ENCODE measurements at regions not wholly inside any gene's neighbourhood (a gene's known extent, or its start where the extent isn't known, plus 50 kb on each side); places are given as distances from the start of the nearest gene placed in this dataset.

DNA sequence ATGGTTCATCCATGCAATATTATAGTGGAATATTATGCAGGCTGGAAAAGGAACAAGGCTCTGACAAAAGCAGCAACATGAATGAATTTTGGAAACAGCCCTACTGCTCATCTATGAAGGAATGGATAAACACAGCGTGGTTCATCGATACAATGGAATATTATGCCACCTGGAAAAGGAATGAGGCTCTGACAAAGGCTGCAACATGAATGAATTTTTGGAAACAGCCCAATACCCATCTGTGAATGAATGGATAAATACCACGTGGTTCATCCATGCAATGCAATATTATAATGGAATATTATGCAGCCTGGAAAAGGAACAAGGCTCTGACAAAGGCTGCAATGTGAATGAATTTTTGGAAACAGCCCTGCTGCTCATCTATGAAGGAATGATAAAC lies 160.4 kb downstream of the CRLF2 start:
- Histone ChIP-seq H3K79me2 (ENCODE audit: control insufficient read depth, insufficient read depth, low read length) (no peaks in the 10 kb centered on the region), H3K4me1 (ENCODE audit: control insufficient read depth, insufficient read depth, low read length) (no peaks in the 10 kb centered on the region), H3K9ac (ENCODE audit: control insufficient read depth, insufficient read depth, low read length) (no peak overlapping the region), H3K36me3 (ENCODE audit: control insufficient read depth in 2 of 2, insufficient read depth in 2 of 2, low read length in 1 of 2) (no peaks in the 10 kb centered on the region), H3K9me3 (replicated peaks; ENCODE audit: control insufficient read depth, insufficient read depth, low read length) (peaks cover 8% of the 10 kb centered on the region), H3K4me3 (no peak overlapping the region), H3K27me3 (replicated peaks in 1 of 2; ENCODE audit: control insufficient read depth in 2 of 2, insufficient read depth in 2 of 2, low read length in 1 of 2) (no peaks in the 10 kb centered on the region), H3K27ac (ENCODE audit: control insufficient read depth, insufficient read depth) (no peak overlapping the region), H4K20me1 (ENCODE audit: control insufficient read depth, insufficient read depth) (no peaks in the 10 kb centered on the region), H2AFZ (ENCODE audit: control insufficient read depth, low read depth, low read length) (no peak overlapping the region), H3K4me2 (ENCODE audit: control insufficient read depth, insufficient read depth) (no peak overlapping the region)
- in situ Hi-C loops (cut with MboI), result no loop called here
- ChIA-PET RAD21 (ENCODE audit: unreplicated experiment) (no interaction called here), CTCF (no interaction called here), POLR2A (no interaction called here), SMC1A (ENCODE audit: uncharacterized antibody, unreplicated experiment) (no interaction called here)
- intact Hi-C loops (cut with micrococcal nuclease; ENCODE audit: unreplicated experiment), result no loop called here
- BruUV-seq (replicated peaks), result no TSS peak
- WGBS (ENCODE audit: insufficient coverage, insufficient replicate concordance, low lambda C conversion rate, missing lambda C conversion rate), result 34% methylated on average over 3 of the region's 3 CpGs
- no peak for DNase-seq (ENCODE audit: low read depth, low spot score)
- ATAC-seq, result no peak
- no peak for FAIRE-seq
- TF ChIP-seq JUND (IDR thresholded peaks at IDR 0.05; ENCODE audit: low read depth, low read length), result no peak
- no peak for TF ChIP-seq POU2F2 (IDR thresholded peaks at IDR 0.05; ENCODE audit: borderline replicate concordance, low read depth, low read length)
- TF ChIP-seq RFX5 (IDR thresholded peaks at IDR 0.05; ENCODE audit: low read depth, low read length), result no peak
- TF ChIP-seq GABPA (IDR thresholded peaks at IDR 0.05; ENCODE audit: low read depth), result no peak
- TF ChIP-seq WRNIP1 (IDR thresholded peaks at IDR 0.05; ENCODE audit: borderline replicate concordance, low read depth, low read length), result no peak
- TF ChIP-seq, protein P1, sequence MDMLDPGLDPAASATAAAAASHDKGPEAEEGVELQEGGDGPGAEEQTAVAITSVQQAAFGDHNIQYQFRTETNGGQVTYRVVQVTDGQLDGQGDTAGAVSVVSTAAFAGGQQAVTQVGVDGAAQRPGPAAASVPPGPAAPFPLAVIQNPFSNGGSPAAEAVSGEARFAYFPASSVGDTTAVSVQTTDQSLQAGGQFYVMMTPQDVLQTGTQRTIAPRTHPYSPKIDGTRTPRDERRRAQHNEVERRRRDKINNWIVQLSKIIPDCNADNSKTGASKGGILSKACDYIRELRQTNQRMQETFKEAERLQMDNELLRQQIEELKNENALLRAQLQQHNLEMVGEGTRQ (IDR thresholded peaks at IDR 0.05; ENCODE audit: borderline replicate concordance, low read depth, low read length), result no peak
- TF ChIP-seq, protein P2, sequence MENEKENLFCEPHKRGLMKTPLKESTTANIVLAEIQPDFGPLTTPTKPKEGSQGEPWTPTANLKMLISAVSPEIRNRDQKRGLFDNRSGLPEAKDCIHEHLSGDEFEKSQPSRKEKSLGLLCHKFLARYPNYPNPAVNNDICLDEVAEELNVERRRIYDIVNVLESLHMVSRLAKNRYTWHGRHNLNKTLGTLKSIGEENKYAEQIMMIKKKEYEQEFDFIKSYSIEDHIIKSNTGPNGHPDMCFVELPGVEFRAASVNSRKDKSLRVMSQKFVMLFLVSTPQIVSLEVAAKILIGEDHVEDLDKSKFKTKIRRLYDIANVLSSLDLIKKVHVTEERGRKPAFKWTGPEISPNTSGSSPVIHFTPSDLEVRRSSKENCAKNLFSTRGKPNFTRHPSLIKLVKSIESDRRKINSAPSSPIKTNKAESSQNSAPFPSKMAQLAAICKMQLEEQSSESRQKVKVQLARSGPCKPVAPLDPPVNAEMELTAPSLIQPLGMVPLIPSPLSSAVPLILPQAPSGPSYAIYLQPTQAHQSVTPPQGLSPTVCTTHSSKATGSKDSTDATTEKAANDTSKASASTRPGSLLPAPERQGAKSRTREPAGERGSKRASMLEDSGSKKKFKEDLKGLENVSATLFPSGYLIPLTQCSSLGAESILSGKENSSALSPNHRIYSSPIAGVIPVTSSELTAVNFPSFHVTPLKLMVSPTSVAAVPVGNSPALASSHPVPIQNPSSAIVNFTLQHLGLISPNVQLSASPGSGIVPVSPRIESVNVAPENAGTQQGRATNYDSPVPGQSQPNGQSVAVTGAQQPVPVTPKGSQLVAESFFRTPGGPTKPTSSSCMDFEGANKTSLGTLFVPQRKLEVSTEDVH (IDR thresholded peaks at IDR 0.05; ENCODE audit: low read depth, partially characterized antibody), result no peak
- TF ChIP-seq, protein P3, sequence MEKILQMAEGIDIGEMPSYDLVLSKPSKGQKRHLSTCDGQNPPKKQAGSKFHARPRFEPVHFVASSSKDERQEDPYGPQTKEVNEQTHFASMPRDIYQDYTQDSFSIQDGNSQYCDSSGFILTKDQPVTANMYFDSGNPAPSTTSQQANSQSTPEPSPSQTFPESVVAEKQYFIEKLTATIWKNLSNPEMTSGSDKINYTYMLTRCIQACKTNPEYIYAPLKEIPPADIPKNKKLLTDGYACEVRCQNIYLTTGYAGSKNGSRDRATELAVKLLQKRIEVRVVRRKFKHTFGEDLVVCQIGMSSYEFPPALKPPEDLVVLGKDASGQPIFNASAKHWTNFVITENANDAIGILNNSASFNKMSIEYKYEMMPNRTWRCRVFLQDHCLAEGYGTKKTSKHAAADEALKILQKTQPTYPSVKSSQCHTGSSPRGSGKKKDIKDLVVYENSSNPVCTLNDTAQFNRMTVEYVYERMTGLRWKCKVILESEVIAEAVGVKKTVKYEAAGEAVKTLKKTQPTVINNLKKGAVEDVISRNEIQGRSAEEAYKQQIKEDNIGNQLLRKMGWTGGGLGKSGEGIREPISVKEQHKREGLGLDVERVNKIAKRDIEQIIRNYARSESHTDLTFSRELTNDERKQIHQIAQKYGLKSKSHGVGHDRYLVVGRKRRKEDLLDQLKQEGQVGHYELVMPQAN (conservative IDR thresholded peaks at IDR 0.05), result no peak
- no peak for TF ChIP-seq BACH1 (IDR thresholded peaks at IDR 0.05; ENCODE audit: borderline replicate concordance)
- no peak for TF ChIP-seq RCOR1 (conservative IDR thresholded peaks at IDR 0.05; ENCODE audit: low read depth, low read length)
- TF ChIP-seq ZNF384 (IDR thresholded peaks at IDR 0.05; ENCODE audit: borderline replicate concordance, low read depth, low read length), result no peak
- TF ChIP-seq, protein P4, sequence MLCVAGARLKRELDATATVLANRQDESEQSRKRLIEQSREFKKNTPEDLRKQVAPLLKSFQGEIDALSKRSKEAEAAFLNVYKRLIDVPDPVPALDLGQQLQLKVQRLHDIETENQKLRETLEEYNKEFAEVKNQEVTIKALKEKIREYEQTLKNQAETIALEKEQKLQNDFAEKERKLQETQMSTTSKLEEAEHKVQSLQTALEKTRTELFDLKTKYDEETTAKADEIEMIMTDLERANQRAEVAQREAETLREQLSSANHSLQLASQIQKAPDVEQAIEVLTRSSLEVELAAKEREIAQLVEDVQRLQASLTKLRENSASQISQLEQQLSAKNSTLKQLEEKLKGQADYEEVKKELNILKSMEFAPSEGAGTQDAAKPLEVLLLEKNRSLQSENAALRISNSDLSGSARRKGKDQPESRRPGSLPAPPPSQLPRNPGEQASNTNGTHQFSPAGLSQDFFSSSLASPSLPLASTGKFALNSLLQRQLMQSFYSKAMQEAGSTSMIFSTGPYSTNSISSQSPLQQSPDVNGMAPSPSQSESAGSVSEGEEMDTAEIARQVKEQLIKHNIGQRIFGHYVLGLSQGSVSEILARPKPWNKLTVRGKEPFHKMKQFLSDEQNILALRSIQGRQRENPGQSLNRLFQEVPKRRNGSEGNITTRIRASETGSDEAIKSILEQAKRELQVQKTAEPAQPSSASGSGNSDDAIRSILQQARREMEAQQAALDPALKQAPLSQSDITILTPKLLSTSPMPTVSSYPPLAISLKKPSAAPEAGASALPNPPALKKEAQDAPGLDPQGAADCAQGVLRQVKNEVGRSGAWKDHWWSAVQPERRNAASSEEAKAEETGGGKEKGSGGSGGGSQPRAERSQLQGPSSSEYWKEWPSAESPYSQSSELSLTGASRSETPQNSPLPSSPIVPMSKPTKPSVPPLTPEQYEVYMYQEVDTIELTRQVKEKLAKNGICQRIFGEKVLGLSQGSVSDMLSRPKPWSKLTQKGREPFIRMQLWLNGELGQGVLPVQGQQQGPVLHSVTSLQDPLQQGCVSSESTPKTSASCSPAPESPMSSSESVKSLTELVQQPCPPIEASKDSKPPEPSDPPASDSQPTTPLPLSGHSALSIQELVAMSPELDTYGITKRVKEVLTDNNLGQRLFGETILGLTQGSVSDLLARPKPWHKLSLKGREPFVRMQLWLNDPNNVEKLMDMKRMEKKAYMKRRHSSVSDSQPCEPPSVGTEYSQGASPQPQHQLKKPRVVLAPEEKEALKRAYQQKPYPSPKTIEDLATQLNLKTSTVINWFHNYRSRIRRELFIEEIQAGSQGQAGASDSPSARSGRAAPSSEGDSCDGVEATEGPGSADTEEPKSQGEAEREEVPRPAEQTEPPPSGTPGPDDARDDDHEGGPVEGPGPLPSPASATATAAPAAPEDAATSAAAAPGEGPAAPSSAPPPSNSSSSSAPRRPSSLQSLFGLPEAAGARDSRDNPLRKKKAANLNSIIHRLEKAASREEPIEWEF (IDR thresholded peaks at IDR 0.05; ENCODE audit: insufficient replicate concordance, low read depth, low read length), result no peak
- no peak for TF ChIP-seq ZNF207 (IDR thresholded peaks at IDR 0.05; ENCODE audit: borderline replicate concordance)
- no peak for TF ChIP-seq TCF12 (IDR thresholded peaks at IDR 0.05; ENCODE audit: low read depth, low read length)
- no peak for TF ChIP-seq BMI1 (IDR thresholded peaks at IDR 0.05; ENCODE audit: borderline replicate concordance)
